HUDEP-2 (cell line): ENCODE measurements at regions not wholly inside any gene's neighbourhood (a gene's known extent, or its start where the extent isn't known, plus 50 kb on each side); places are given as distances from the start of the nearest gene placed in this dataset.

Experiments
- DNase-seq, 76 experiments: peaks; one replicate each; lab custom pipeline; 2025; ENCODE audit not compliant: unreplicated experiment in 76 of 76; lab: John Stamatoyannopoulos, UW

- DNase-seq = no peak
Measured at GRCh38 chr1:67991546-67991945, 58.9 kb downstream of the DIRAS3 start.

DNA sequence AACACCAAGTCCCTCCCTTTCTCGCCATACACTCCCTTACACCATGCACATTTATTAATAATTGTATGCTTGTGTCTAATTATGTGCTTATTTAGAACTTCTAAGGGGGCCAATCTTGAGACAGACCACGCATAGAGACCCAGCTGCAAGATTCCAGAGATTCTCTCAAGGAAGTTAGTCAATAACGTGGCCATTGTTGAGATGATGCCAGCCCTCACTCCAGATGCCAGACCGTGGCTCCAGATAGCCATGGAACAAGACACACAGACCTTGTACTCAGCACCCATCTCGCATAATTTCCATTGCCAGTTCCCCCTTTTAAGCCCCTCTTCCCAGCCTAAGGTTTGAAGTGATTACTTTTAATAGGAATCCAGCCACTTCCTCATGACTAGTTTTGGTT, 62.4 kb downstream of the DIRAS3 start:
- DNase-seq = no peak

DNA sequence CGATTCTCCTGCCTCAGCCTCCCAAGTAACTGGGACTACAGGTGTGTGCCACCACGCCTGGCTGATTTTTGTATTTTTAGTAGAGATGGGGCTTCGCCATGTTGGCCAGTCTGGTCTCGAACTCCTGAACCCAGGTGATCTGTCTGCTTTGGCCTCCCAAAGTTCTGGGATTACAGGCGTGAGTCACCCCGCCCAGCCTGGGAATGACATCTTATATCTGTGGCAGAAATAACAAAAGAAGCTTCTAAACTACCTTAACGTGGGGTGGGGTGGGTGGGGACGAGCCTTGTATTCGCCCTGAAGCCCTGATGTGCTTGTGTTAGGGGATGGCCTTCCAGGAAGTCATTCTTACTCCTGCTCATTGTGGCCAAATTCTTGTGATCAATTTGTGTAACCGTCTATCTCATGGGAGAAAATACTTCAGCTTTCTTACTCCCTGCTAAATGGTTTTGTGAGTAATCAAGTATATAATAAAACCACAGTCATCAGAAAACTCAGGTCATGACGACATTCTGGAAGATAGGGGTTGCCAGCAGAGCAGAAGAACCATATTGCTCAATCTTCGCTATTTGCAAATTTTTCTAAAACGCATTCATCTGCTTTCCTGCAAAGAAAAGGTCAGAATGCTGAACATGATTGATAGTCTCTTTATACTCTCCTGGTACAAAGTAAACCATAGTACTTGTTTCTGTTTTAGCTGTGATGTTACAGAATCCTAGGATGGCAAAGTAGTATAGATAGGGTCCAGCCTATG, 63.2 kb downstream of the DIRAS3 start:
- no peak for DNase-seq

- DNase-seq = no peak
Measured at GRCh38 chr1:67983867-67984266, 66.6 kb downstream of the DIRAS3 start.

DNA sequence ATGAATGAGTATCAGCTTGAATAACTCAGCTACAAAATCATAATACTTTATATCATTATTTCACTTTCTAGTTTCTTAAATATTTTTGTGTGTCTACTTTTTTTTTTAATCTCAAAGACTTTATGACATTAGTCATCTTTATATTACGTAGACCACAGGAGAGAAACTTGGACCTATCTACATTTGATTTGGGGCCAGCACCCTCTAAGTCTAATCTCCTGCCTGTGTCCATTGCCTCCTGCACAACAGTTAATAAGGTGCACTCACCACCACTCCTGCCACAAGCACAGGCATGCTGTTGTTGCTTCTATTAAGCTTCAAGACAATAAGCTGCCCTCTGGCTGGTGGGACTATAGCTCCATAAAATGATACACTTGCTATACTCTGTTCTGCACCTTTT, 70.4 kb downstream of the DIRAS3 start:
- DNase-seq = no peak

- no peak for DNase-seq
Measured at GRCh38 chr1:67979532-67979931, 70.9 kb downstream of the DIRAS3 start.

DNA sequence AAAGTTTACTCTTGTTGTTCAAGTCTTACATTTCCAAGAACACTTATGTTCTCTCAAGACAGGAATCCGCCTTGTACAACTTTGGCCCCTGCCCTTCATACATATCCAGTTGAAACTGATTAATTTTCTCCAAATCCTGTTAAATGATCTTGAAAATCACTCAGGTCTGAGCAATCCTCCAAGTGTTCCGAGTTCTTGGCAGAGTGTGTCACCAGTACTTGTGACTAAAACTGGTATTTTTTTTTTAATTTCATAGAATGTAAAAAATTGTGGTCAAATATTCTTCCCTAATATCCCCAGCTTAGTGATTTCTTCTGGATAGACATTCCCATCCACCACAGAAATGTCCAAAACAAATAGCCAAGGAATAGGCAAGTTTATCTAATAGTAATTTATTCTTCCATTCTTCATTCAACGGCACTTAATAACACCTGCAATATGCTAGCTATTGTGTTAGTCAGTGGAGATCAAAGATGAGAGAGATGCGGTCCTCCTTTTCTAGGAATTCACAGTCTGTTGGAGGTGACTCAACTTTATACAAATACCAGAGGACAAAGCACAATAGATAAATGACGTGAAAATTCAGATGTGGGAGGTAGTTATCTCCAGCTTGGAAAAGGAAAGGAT, 71.4 kb downstream of the DIRAS3 start:
- no peak for DNase-seq

DNA sequence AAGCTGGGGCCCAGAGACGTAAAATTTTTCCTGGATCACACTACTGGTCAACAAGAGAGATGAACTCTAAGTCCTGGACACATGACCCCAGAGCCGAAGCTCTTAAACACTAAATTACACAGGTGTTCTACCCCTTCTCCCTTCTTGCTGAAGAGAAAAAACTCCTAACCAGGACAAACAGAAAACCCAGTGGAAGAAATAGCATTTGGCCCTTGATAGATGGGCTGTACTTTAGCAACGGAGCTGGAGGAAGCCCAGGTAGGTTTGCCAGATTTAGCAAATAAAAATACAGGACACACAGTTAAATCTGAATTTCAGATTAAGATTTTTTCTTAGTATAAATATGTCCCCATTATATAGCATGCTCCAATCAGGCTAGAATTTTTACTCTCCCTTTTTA, 72.7 kb downstream of the DIRAS3 start:
- DNase-seq = no peak

DNA sequence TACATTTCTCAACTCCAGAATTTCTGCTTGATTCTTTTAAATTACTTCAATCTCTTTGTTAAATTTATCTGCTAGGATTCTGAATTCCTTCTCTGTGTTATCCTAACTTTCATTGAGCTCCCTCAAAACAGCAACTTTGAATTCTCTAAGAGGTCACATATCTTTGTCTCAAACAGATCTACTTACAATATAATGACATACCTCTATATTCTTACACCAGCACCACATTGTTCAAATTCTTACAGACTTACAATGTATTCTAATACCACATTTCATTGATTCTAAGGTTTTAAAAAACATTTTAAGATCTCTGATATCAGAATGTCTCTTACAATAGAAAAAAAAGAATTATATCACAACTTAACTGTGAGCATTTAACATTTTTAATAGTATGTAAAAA, 77.4 kb downstream of the DIRAS3 start:
- DNase-seq = no peak

GRCh38 chr1:67970088-67970487, 80.3 kb downstream of the DIRAS3 start:
- DNase-seq = no peak

- no peak for DNase-seq
Measured at GRCh38 chr1:67969446-67969845, 81.0 kb downstream of the DIRAS3 start.

DNA sequence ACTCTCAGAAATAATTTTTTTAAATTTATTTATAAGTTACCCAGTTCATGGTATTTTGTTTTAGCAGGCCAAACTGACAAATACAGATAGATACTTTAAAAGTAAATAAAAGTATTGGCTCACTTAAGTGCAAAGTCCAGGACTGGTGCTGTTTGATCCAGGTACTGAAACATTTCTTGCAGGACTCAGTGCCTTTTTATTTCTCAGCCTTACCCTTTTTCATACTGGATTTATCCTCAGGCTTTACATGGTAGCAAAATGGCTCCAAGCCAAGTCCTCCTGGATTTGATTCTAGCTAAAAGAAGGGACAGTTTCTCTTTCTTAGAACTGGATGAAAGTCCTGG, 83.8 kb downstream of the DIRAS3 start:
- no peak for DNase-seq

GRCh38 chr1:67965995-67966665, 84.3 kb downstream of the DIRAS3 start:
- DNase-seq = no peak

GRCh38 chr1:67963263-67963662, 87.2 kb downstream of the DIRAS3 start:
- no peak for DNase-seq

DNA sequence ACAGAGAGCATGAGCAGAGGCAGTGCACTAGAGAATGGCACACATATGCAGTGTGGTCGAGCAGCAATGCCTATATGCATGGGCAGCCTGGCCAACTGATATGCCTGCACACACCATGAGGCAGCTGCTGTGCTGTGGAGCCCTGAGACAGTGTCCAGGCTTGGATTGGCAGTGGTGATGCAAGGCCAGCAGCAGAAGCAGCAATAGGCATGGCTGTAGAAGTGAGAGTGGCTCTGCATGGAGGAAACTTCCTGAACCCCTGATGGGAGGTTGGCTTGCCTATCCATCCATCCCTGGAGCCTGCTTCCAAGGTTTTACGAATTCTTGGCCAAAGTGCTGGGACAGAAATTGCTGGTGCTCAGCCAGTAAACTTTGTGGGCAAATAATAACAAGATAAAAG, 89.7 kb downstream of the DIRAS3 start:
- no peak for DNase-seq

DNA sequence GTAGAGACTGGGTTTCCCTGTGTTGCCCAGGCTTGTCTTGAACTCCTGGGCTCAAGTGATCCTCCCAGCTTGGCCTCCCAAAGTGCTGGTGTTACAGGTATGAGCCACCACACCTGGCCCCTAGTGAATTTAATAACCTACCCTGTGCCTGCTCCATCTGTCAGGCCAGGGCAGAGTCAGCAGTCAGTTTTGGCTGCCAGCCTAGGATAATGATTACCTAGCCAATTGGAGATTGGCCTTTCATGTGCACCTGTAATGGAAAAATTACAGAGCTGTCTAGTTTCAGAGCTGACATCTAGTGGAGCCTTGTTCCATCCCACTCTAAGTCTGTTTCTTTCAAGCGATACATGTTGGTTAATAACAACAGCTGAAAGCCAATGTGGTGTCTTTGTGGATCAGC, 92.0 kb downstream of the DIRAS3 start:
- no peak for DNase-seq

DNA sequence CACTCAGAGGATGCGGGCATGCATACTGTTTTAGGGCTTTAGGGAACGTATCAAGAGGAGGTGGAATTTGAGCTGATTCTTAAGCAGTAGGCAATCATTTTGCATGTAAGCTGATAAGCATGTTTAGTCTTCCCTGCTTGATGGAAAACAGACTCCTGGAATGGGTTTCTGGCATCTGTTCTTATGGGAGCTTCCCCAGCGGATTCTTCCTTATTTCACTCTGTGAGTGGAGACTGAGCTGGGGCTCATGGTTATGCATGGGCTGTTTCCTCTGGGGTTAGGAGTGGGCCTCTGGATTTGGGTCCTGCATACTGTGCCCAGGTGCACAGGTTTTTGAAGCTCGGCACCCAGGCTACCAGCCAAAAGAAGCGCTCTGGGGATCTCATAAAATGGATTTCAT, 93.4 kb downstream of the DIRAS3 start:
- no peak for DNase-seq

DNA sequence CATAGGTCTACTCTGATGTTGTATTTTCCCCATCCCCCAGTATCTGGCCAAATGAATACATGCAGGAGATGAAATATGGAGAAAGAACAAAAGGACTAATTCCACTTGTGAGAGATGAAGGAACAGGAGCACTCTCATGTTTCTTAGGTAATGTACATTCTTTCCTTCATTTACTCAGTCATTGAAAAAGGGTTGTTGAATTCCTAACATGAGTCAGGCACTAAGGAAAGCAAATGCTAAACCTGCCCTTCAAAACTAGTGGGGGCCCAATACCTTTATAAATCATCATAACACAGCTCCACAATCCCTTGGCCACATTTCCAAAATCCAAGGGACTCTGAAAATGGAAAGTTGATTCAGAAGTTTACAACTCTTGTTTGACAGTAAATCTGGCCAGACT, 94.3 kb downstream of the DIRAS3 start:
- DNase-seq = no peak

- no peak for DNase-seq
Measured at GRCh38 chr1:67955591-67955990, 94.8 kb downstream of the DIRAS3 start.

DNA sequence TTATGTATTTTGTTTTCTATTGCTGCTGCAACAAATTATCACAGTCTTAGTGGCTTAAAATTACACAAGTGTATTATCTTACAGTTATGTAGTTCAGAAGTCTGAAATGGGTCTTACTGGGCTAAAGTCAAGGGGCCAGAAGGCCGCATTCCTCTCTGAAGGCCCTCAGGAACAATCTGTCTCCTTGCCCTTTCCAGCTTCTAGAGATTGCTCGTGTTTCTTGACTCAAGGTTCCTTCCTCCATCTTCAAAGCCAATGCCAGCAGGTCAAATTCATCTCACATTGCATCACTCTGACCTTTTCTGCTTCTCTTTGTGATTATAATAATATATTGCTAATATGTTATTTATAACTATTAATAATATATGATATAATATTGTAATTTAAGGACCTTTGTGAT, 97.1 kb downstream of the DIRAS3 start:
- DNase-seq = no peak

DNA sequence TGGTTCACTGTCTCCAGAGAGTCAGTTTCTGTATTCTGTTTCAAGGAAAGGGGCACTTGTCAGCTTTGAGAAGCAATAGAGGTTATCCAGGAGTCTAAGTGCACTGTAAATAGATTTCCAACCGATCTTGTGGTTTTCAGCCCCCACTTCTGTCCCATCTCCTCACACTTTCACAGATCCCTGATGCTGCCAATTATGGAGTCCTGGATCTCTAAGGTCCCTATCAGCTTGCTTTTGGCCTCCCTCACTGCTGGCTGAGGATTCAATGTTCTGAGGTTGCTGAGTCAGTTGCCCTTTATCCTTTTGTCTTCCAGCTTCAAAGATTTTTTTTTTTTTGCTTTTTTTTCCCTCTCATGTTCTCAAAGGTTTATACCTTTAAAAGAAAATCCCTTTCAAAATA, 98.4 kb downstream of the DIRAS3 start:
- DNase-seq = no peak

- no peak for DNase-seq
Measured at GRCh38 chr1:67951014-67951413, 99.4 kb downstream of the DIRAS3 start.
